H9 (cell line): ENCODE measurements at regions not wholly inside any gene's neighbourhood (a gene's known extent, or its start where the extent isn't known, plus 50 kb on each side); places are given as distances from the start of the nearest gene placed in this dataset.

ENCODE experiments used
- DNase-seq: peaks from one replicate; pipeline ENCODE4 v3.0.0-alpha.2; 2017
- H2AFZ ChIP-seq: one replicate; pipeline ENCODE4 v1.6.1; 2013; ENCODE audit warnings: mild to moderate bottlenecking, low read length, control low read depth, moderate library complexity
- H2AK5ac ChIP-seq: 2 replicates; pipeline ENCODE4 v1.6.1; 2013; ENCODE audit warnings: low read length, control low read depth, mixed read lengths; ENCODE audit not compliant: insufficient read length
- H2BK120ac ChIP-seq: one replicate; pipeline ENCODE4 v1.6.1; 2013; ENCODE audit warnings: low read depth, mild to moderate bottlenecking, low read length, control low read depth, inconsistent platforms; ENCODE audit not compliant: poor library complexity, severe bottlenecking
- H2BK12ac ChIP-seq: 2 replicates; pipeline ENCODE4 v1.6.1; 2013; ENCODE audit warnings: low read length, control low read depth, mixed read lengths, low read depth; ENCODE audit not compliant: insufficient read length
- H2BK15ac ChIP-seq: 2 replicates; pipeline ENCODE4 v1.6.1; 2013; ENCODE audit warnings: low read depth, low read length, control low read depth
- H2BK20ac ChIP-seq: one replicate; pipeline ENCODE4 v1.6.1; 2013; ENCODE audit warnings: low read depth, mild to moderate bottlenecking, low read length, control low read depth, inconsistent platforms; ENCODE audit not compliant: poor library complexity, severe bottlenecking
- H2BK5ac ChIP-seq: 2 replicates; pipeline ENCODE4 v1.6.1; 2013; ENCODE audit warnings: low read length, control low read depth, mixed read lengths; ENCODE audit not compliant: insufficient read length
- H3K14ac ChIP-seq: 2 replicates; pipeline ENCODE4 v1.6.1; 2013; ENCODE audit warnings: low read length, control low read depth; ENCODE audit not compliant: insufficient read depth
- H3K18ac ChIP-seq: 2 replicates; pipeline ENCODE4 v1.6.1; 2013; ENCODE audit warnings: low read depth, mild to moderate bottlenecking, mixed read lengths, low read length, control low read depth; ENCODE audit not compliant: insufficient read length
- H3K23ac ChIP-seq: 2 replicates; pipeline ENCODE4 v1.6.1; 2013; ENCODE audit warnings: low read length, control low read depth, mixed read lengths, low read depth; ENCODE audit not compliant: insufficient read length
- H3K23me2 ChIP-seq: 2 replicates; pipeline ENCODE4 v1.6.1; 2013; ENCODE audit warnings: low read depth, mild to moderate bottlenecking, mixed read lengths, low read length, control low read depth; ENCODE audit not compliant: insufficient read length, poor library complexity, severe bottlenecking
- H3K27ac ChIP-seq: 2 replicates; pipeline ENCODE4 v1.5.1; 2013; ENCODE audit warnings: low read length, control low read depth, mixed read lengths, low read depth; ENCODE audit not compliant: insufficient read length
- H3K27me3 ChIP-seq: 2 replicates; pipeline ENCODE4 v1.6.1; 2013; ENCODE audit warnings: low read length, control low read depth, inconsistent platforms; ENCODE audit not compliant: insufficient read depth
- H3K4ac ChIP-seq: 2 replicates; pipeline ENCODE4 v1.6.1; 2013; ENCODE audit warnings: low read depth, mild to moderate bottlenecking, control low read depth, inconsistent platforms, low read length, moderate library complexity
- H3K4me1 ChIP-seq: 2 replicates; pipeline ENCODE4 v1.6.1; 2013; ENCODE audit warnings: low read length, control low read depth, inconsistent platforms; ENCODE audit not compliant: insufficient read depth
- H3K4me2 ChIP-seq: 2 replicates; pipeline ENCODE4 v1.6.1; 2013; ENCODE audit warnings: low read length, control low read depth, mixed read lengths; ENCODE audit not compliant: insufficient read length, insufficient read depth
- H3K56ac ChIP-seq: 2 replicates; pipeline ENCODE4 v1.6.1; 2013; ENCODE audit warnings: low read depth, mild to moderate bottlenecking, mixed read lengths, low read length, control low read depth; ENCODE audit not compliant: insufficient read length
- H3K79me1 ChIP-seq: 2 replicates; pipeline ENCODE4 v1.6.1; 2013; ENCODE audit warnings: low read depth, mild to moderate bottlenecking, moderate library complexity, low read length, control low read depth, inconsistent platforms; ENCODE audit not compliant: insufficient read depth, poor library complexity, severe bottlenecking
- H3K79me2 ChIP-seq: 2 replicates; pipeline ENCODE4 v1.6.1; 2013; ENCODE audit warnings: low read length, control low read depth, inconsistent platforms; ENCODE audit not compliant: insufficient read depth
- H3K9ac ChIP-seq: 2 replicates; pipeline ENCODE4 v1.6.1; 2013; ENCODE audit warnings: low read length, control low read depth, mixed read lengths; ENCODE audit not compliant: insufficient read length; ENCODE audit errors: extremely low read depth
- H3K9me3 ChIP-seq: one replicate; pipeline ENCODE4 v1.6.1; 2013; ENCODE audit warnings: low read depth, low read length, inconsistent platforms; ENCODE audit not compliant: control insufficient read depth
- H3T11ph ChIP-seq: one replicate; pipeline ENCODE4 v1.6.1; 2013; ENCODE audit warnings: mild to moderate bottlenecking, low read length, control low read depth, inconsistent platforms
- H4K20me1 ChIP-seq: one replicate; pipeline ENCODE4 v1.6.1; 2013; ENCODE audit not compliant: control insufficient read depth, insufficient read length, insufficient read depth
- H4K5ac ChIP-seq: 2 replicates; pipeline ENCODE4 v1.6.1; 2013; ENCODE audit warnings: low read depth, mild to moderate bottlenecking, mixed read lengths, low read length, control low read depth; ENCODE audit not compliant: insufficient read length
- H4K8ac ChIP-seq: replicated peaks from 2 replicates; pipeline ENCODE4 v1.6.1; 2013; ENCODE audit warnings: low read length, control low read depth, mixed read lengths, low read depth; ENCODE audit not compliant: insufficient read length
- H4K91ac ChIP-seq: 2 replicates; pipeline ENCODE4 v1.6.1; 2013; ENCODE audit warnings: low read depth, mild to moderate bottlenecking, moderate library complexity, mixed read lengths, low read length, control low read depth; ENCODE audit not compliant: insufficient read length
- H3K27ac Mint-ChIP-seq, 3 experiments: 2 replicates in 2 of 3; 3 replicates in 1 of 3; pipeline ENCODE4 v1.8.0; 2020 to 2021; ENCODE audit warnings: mixed read lengths in 3 of 3, mild to moderate bottlenecking in 1 of 3, moderate library complexity in 1 of 3
- H3K27me3 Mint-ChIP-seq: 2 replicates; pipeline ENCODE4 v1.8.0; 2021; ENCODE audit warnings: low read depth, mild to moderate bottlenecking, moderate library complexity, mixed read lengths
- H3K36me3 Mint-ChIP-seq, 3 experiments: 2 replicates in 2 of 3; 3 replicates in 1 of 3; pipeline ENCODE4 v1.8.0; 2020 to 2021; ENCODE audit warnings: low read depth in 3 of 3, mixed read lengths in 3 of 3; ENCODE audit not compliant: insufficient read depth in 1 of 3
- H3K4me1 Mint-ChIP-seq, 2 experiments: 2 replicates each; pipeline ENCODE4 v1.8.0; 2020; ENCODE audit warnings: mixed read lengths in 2 of 2
- H3K4me3 Mint-ChIP-seq, 2 experiments: 2 replicates in 1 of 2; 3 replicates in 1 of 2; pipeline ENCODE4 v1.8.0; 2020 to 2021; ENCODE audit warnings: mild to moderate bottlenecking in 2 of 2, mixed read lengths in 2 of 2, moderate library complexity in 1 of 2
- H3K9me3 Mint-ChIP-seq, 2 experiments: 2 replicates in 1 of 2; 3 replicates in 1 of 2; pipeline ENCODE4 v1.8.0; 2020; ENCODE audit warnings: mild to moderate bottlenecking in 2 of 2, mixed read lengths in 2 of 2, moderate library complexity in 1 of 2
- CTCF ChIP-seq: fragments of 200-600 bp; sonication (generic); conservative IDR thresholded peaks from 3 replicates; pipeline ENCODE4 v1.8.0; 2021; ENCODE audit warnings: antibody characterized with exemption, mild to moderate bottlenecking
- WGBS: extraction: QIAGEN DNeasy Blood & Tissue Kit; methylation state at CpG from one replicate; pipeline ENCODE4 v1.1.7; 2013; ENCODE audit warnings: missing lambda C conversion rate, low lambda C conversion rate, mixed read lengths; ENCODE audit not compliant: insufficient read length; ENCODE audit errors: extremely low coverage; 5-methylcytosine and 5-hydroxymethylcytosine counted together

- no peak overlapping the region for H3K4me3 Mint-ChIP-seq
- no CpG with 5 or more reads among the region's 4 CpGs for WGBS
- H3K23ac ChIP-seq, result no peak overlapping the region
Measured at GRCh38 chr16:51854401-51854951, 692.5 kb downstream of the TOX3 start.

More at GRCh38 chr16:51854401-51854951, 692.5 kb downstream of the TOX3 start:
- no peak overlapping the region for H2BK20ac ChIP-seq
- no peaks in the 10 kb centered on the region for H3K79me1 ChIP-seq
- no peak overlapping the region for H3K9ac ChIP-seq
- no peaks in the 10 kb centered on the region for H3K23me2 ChIP-seq
- H3K4me1 ChIP-seq, result no peaks in the 10 kb centered on the region; the same call in none of the 2 replicates
- no peak overlapping the region for H3K18ac ChIP-seq
- H2BK5ac ChIP-seq, result no peak overlapping the region
- no peak overlapping the region; the same call in 1 of the 2 replicates for H3K14ac ChIP-seq
- no peak overlapping the region for H2AK5ac ChIP-seq
- no peak overlapping the region for H3K4ac ChIP-seq
- H3K36me3 Mint-ChIP-seq, result no peaks in the 10 kb centered on the region; a peak in 1 of 7 replicates
- no peak overlapping the region for H4K8ac ChIP-seq
- H2BK12ac ChIP-seq, result no peak overlapping the region
- no peaks in the 10 kb centered on the region for H4K20me1 ChIP-seq
- H3K56ac ChIP-seq, result no peak overlapping the region
- no peak overlapping the region for H2BK120ac ChIP-seq
- H3K27me3 Mint-ChIP-seq, result no peaks in the 10 kb centered on the region
- no peak for DNase-seq
- no peak overlapping the region for H4K5ac ChIP-seq
- H2BK15ac ChIP-seq, result no peak overlapping the region
- H3K27ac ChIP-seq, result no peak overlapping the region
- no peaks in the 10 kb centered on the region for H3K79me2 ChIP-seq
- TF ChIP-seq CTCF, result no peak
- H3K4me1 Mint-ChIP-seq, result peaks cover 7 to 10% of the 10 kb centered on the region in 2 experiments
- H3T11ph ChIP-seq, result no peak overlapping the region
- no peak overlapping the region for H3K4me2 ChIP-seq
- peak overlapping the region in 1 of 3 experiments; percentile 65; a peak in 2 of 7 replicates for H3K27ac Mint-ChIP-seq
- H4K91ac ChIP-seq, result no peak overlapping the region
- H3K9me3 ChIP-seq, result no peaks in the 10 kb centered on the region
- no peaks in the 10 kb centered on the region for H3K27me3 ChIP-seq
- peaks cover 0 to 3% of the 10 kb centered on the region in 2 experiments; a peak in 1 of 5 replicates for H3K9me3 Mint-ChIP-seq
- H2AFZ ChIP-seq, result no peak overlapping the region
